PC-9 (cell line): ENCODE measurements at regions not wholly inside any gene's neighbourhood (a gene's known extent, or its start where the extent isn't known, plus 50 kb on each side); places are given as distances from the start of the nearest gene placed in this dataset.

ENCODE experiments used
- EZH2 ChIP-seq: fragments of 200-600 bp; sonication (generic); IDR thresholded peaks from 2 replicates; pipeline ENCODE4 v1.8.0; 2017; ENCODE audit warnings: antibody characterized with exemption, low read depth
- TF ChIP-seq, protein P1 (sequence below): fragments of 200-600 bp; sonication (generic); conservative IDR thresholded peaks from 2 replicates; pipeline ENCODE4 v1.6.1; 2017; ENCODE audit warnings: mixed run types, antibody characterized with exemption, mild to moderate bottlenecking, moderate library complexity

- TF ChIP-seq, protein P1, sequence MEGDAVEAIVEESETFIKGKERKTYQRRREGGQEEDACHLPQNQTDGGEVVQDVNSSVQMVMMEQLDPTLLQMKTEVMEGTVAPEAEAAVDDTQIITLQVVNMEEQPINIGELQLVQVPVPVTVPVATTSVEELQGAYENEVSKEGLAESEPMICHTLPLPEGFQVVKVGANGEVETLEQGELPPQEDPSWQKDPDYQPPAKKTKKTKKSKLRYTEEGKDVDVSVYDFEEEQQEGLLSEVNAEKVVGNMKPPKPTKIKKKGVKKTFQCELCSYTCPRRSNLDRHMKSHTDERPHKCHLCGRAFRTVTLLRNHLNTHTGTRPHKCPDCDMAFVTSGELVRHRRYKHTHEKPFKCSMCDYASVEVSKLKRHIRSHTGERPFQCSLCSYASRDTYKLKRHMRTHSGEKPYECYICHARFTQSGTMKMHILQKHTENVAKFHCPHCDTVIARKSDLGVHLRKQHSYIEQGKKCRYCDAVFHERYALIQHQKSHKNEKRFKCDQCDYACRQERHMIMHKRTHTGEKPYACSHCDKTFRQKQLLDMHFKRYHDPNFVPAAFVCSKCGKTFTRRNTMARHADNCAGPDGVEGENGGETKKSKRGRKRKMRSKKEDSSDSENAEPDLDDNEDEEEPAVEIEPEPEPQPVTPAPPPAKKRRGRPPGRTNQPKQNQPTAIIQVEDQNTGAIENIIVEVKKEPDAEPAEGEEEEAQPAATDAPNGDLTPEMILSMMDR, result no peak
- TF ChIP-seq EZH2, result no peak
Measured at GRCh38 chrX:45447995-45448394, 247.3 kb upstream of the DIPK2B start.
